ENCODE measurements at regions not wholly inside any gene's neighbourhood (a gene's known extent, or its start where the extent isn't known, plus 50 kb on each side); places are given as distances from the start of the nearest gene placed in this dataset.

DNA sequence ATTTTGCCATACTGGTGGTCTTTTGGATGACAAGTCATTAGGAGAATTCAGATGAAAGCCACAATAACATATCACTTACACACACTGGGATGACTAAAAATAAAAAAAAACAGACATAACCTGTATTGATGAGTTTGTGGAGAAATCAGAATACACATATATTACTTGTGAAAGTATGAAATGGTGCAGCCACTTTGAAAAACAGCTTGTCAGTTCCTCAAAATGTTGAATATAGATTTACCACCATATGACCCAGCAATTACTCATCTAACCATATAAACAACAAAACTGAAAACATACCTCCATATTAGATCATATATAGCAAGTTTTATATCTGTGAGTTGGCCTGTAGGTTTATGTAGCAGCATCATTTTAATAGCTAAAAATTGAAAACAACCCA is 608.7 kb downstream of the TLL1 start:
- H2AFZ ChIP-seq (ENCODE audit: low read length), result no peak overlapping the region
- no peak overlapping the region for H3K27ac ChIP-seq (ENCODE audit: extremely low read length, insufficient read depth, low read length)
- ChIA-PET POLR2A (interaction anchor here (0.6 kb wide), 1 partner anchor 127 kb away, joined by 3 read pairs; no protein-coding TSS in a partner anchor), CTCF (ENCODE audit: low intra/inter-chr PET ratio, low total read pairs) (no interaction called here)
- FAIRE-seq, result no peak
- no peaks in the 10 kb centered on the region for H4K20me1 ChIP-seq (ENCODE audit: insufficient read depth, low read length)
- H3K9me3 ChIP-seq (ENCODE audit: low read length), result no peaks in the 10 kb centered on the region
- H3K9ac ChIP-seq (ENCODE audit: insufficient read depth, low read depth, low read length), result no peak overlapping the region
- TF ChIP-seq ZNF790 (CRISPR knock-in tag; IDR thresholded peaks at IDR 0.05; ENCODE audit: borderline replicate concordance) (no peak), ZNF441 (CRISPR knock-in tag; IDR thresholded peaks at IDR 0.05; ENCODE audit: borderline replicate concordance) (no peak)
- in situ Hi-C loops (cut with HindIII; ENCODE audit: extremely low pct_ligation_motif_present, low pct_unique_long_range_greater_than_20kb), result no loop called here
- no peak for ATAC-seq
- no peaks in the 10 kb centered on the region for H3K4me1 ChIP-seq (ENCODE audit: insufficient read depth, low read length)
- H3K4me3 ChIP-seq (replicated peaks in 1 of 3; ENCODE audit: insufficient read depth in 1 of 3, low read depth in 2 of 3, low read length in 3 of 3), result no peak overlapping the region
- no peak for DNase-seq (ENCODE audit: low spot score)
- no peak overlapping the region for H3K4me2 ChIP-seq (ENCODE audit: low read depth, low read length)
- H3K36me3 ChIP-seq (replicated peaks in 1 of 2; ENCODE audit: control insufficient read depth in 1 of 2, insufficient read depth in 2 of 2, low read length in 2 of 2), result no peaks in the 10 kb centered on the region
- intact Hi-C loops (cut with micrococcal nuclease; ENCODE audit: unreplicated experiment), result no loop called here
- no peaks in the 10 kb centered on the region for H3K27me3 ChIP-seq (ENCODE audit: control insufficient read depth in 1 of 2, insufficient read depth in 2 of 2, low read length in 2 of 2)
- no peaks in the 10 kb centered on the region for H3K79me2 ChIP-seq (ENCODE audit: insufficient read depth, low read length)
- no TSS peak for BruUV-seq (replicated peaks)

DNA sequence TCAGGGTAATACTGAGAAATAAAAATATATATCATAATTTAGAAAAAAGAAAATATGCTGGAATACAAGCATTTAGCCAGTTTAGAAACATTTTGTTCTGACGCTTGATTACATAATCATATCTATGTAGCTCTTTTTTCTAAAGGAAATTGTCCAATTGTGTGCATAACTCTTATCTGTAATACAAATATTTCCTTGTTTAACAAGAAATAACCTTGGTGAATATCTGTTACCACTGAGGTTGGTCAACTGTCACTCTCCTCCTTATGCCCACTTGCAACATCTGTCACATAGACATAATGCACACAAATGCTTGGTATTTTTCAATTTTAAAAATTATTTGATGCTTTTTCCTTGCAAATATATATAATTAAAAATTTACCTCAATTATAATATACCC is 609.7 kb downstream of the TLL1 start:
- Histone ChIP-seq H4K20me1 (ENCODE audit: insufficient read depth, low read length) (no peaks in the 10 kb centered on the region), H3K4me1 (ENCODE audit: insufficient read depth, low read length) (no peaks in the 10 kb centered on the region), H3K9me3 (ENCODE audit: low read length) (no peaks in the 10 kb centered on the region), H3K4me2 (ENCODE audit: low read depth, low read length) (no peak overlapping the region), H3K79me2 (ENCODE audit: insufficient read depth, low read length) (no peaks in the 10 kb centered on the region), H3K27ac (ENCODE audit: extremely low read length, insufficient read depth, low read length) (no peak overlapping the region), H3K27me3 (ENCODE audit: control insufficient read depth in 1 of 2, insufficient read depth in 2 of 2, low read length in 2 of 2) (no peaks in the 10 kb centered on the region), H2AFZ (ENCODE audit: low read length) (no peak overlapping the region), H3K9ac (ENCODE audit: insufficient read depth, low read depth, low read length) (no peak overlapping the region), H3K36me3 (replicated peaks in 1 of 2; ENCODE audit: control insufficient read depth in 1 of 2, insufficient read depth in 2 of 2, low read length in 2 of 2) (no peaks in the 10 kb centered on the region), H3K4me3 (replicated peaks in 1 of 3; ENCODE audit: insufficient read depth in 1 of 3, low read depth in 2 of 3, low read length in 3 of 3) (no peak overlapping the region)
- CTCF ChIA-PET (ENCODE audit: low intra/inter-chr PET ratio, low total read pairs), result no interaction called here
- DNase-seq (ENCODE audit: low spot score) (peak; percentile 2), ATAC-seq (no peak), FAIRE-seq (no peak)
- intact Hi-C loops (cut with micrococcal nuclease; ENCODE audit: unreplicated experiment) (no loop called here), in situ Hi-C loops (cut with HindIII; ENCODE audit: extremely low pct_ligation_motif_present, low pct_unique_long_range_greater_than_20kb) (no loop called here)
- TF ChIP-seq SMARCC2 (IDR thresholded peaks at IDR 0.05), result no peak
- TF ChIP-seq GLMP (CRISPR knock-in tag; IDR thresholded peaks at IDR 0.05; ENCODE audit: borderline replicate concordance), result no peak
- TF ChIP-seq YEATS4 (CRISPR knock-in tag; IDR thresholded peaks at IDR 0.05; ENCODE audit: borderline replicate concordance), result no peak
- no peak for TF ChIP-seq PRMT3 (CRISPR knock-in tag; IDR thresholded peaks at IDR 0.05; ENCODE audit: borderline replicate concordance, low read depth)
- TF ChIP-seq ZNF383 (CRISPR knock-in tag; IDR thresholded peaks at IDR 0.05; ENCODE audit: borderline replicate concordance), result no peak
- TF ChIP-seq, protein P1, sequence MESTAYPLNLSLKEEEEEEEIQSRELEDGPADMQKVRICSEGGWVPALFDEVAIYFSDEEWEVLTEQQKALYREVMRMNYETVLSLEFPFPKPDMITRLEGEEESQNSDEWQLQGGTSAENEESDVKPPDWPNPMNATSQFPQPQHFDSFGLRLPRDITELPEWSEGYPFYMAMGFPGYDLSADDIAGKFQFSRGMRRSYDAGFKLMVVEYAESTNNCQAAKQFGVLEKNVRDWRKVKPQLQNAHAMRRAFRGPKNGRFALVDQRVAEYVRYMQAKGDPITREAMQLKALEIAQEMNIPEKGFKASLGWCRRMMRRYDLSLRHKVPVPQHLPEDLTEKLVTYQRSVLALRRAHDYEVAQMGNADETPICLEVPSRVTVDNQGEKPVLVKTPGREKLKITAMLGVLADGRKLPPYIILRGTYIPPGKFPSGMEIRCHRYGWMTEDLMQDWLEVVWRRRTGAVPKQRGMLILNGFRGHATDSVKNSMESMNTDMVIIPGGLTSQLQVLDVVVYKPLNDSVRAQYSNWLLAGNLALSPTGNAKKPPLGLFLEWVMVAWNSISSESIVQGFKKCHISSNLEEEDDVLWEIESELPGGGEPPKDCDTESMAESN (CRISPR knock-in tag; conservative IDR thresholded peaks at IDR 0.05), result no peak
- POLR2A ChIA-PET, result no interaction called here
- no TSS peak for BruUV-seq (replicated peaks)
- 2% methylated on average over 1 of the region's 1 CpG for WGBS (ENCODE audit: low lambda C conversion rate)
